ENCODE measurements at regions not wholly inside any gene's neighbourhood (a gene's known extent, or its start where the extent isn't known, plus 50 kb on each side); places are given as distances from the start of the nearest gene placed in this dataset.
A peak's percentile ranks its signal among the peaks of the same experiment; 100 is the strongest.

- TF ChIP-seq, protein P1, sequence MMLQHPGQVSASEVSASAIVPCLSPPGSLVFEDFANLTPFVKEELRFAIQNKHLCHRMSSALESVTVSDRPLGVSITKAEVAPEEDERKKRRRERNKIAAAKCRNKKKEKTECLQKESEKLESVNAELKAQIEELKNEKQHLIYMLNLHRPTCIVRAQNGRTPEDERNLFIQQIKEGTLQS (CRISPR knock-in tag; IDR thresholded peaks at IDR 0.05) = peak; percentile 57; the same call in 1 of the 2 replicates
- TF ChIP-seq EP300 (IDR thresholded peaks at IDR 0.05; ENCODE audit: low read depth in 2 of 2, low read length in 2 of 2) (peak in 1 of 2 experiments; percentile 58; a peak in 1 of 4 replicates), EP300 (CRISPR knock-in tag; IDR thresholded peaks at IDR 0.05; ENCODE audit: borderline replicate concordance) (no peak; the same call in 1 of the 2 replicates), ISL2 (CRISPR knock-in tag; IDR thresholded peaks at IDR 0.05) (0 out of 2 replicates have a peak, but pooled peaks have one; percentile 41), BORCS8-MEF2B (CRISPR knock-in tag; IDR thresholded peaks at IDR 0.05) (0 out of 2 replicates have a peak, but pooled peaks have one; percentile 21), NCOA2 (CRISPR knock-in tag; IDR thresholded peaks at IDR 0.05) (peak; percentile 69; the same call in 1 of the 2 replicates), JUN (CRISPR knock-in tag; IDR thresholded peaks at IDR 0.05) (no peak), ZNF547 (CRISPR knock-in tag; IDR thresholded peaks at IDR 0.05) (no peak), ATF1 (CRISPR knock-in tag; IDR thresholded peaks at IDR 0.05) (peak; percentile 24), NR2F2 (IDR thresholded peaks at IDR 0.05; ENCODE audit: borderline replicate concordance, low read depth) (0 out of 2 replicates have a peak, but pooled peaks have one; percentile 23), MED13 (CRISPR knock-in tag; IDR thresholded peaks at IDR 0.05) (0 out of 2 replicates have a peak, but pooled peaks have one; percentile 61), KAT7 (CRISPR knock-in tag; IDR thresholded peaks at IDR 0.05; ENCODE audit: borderline replicate concordance) (no peak), SOX13 (IDR thresholded peaks at IDR 0.05) (no peak), SOX13 (CRISPR knock-in tag; conservative IDR thresholded peaks at IDR 0.05 in 1 of 2, IDR thresholded peaks at IDR 0.05 in 1 of 2) (peak in 1 of 2 experiments; percentile 53; a peak in 2 of 4 replicates), REPIN1 (CRISPR knock-in tag; IDR thresholded peaks at IDR 0.05; ENCODE audit: borderline replicate concordance, low read depth) (peak; percentile 41; the same call in 1 of the 2 replicates), HNF4A (CRISPR knock-in tag; IDR thresholded peaks at IDR 0.05) (peak; percentile 41; the same call in 1 of the 2 replicates), ZNF776 (CRISPR knock-in tag; IDR thresholded peaks at IDR 0.05) (no peak), FOXA1 (IDR thresholded peaks at IDR 0.05) (no peak), FOXA1 (CRISPR knock-in tag; IDR thresholded peaks at IDR 0.05) (peak; percentile 64), ZNF720 (CRISPR knock-in tag; IDR thresholded peaks at IDR 0.05) (no peak), ZNF296 (CRISPR knock-in tag; conservative IDR thresholded peaks at IDR 0.05) (0 out of 2 replicates have a peak, but pooled peaks have one; percentile 45)
- TF ChIP-seq, protein P2, sequence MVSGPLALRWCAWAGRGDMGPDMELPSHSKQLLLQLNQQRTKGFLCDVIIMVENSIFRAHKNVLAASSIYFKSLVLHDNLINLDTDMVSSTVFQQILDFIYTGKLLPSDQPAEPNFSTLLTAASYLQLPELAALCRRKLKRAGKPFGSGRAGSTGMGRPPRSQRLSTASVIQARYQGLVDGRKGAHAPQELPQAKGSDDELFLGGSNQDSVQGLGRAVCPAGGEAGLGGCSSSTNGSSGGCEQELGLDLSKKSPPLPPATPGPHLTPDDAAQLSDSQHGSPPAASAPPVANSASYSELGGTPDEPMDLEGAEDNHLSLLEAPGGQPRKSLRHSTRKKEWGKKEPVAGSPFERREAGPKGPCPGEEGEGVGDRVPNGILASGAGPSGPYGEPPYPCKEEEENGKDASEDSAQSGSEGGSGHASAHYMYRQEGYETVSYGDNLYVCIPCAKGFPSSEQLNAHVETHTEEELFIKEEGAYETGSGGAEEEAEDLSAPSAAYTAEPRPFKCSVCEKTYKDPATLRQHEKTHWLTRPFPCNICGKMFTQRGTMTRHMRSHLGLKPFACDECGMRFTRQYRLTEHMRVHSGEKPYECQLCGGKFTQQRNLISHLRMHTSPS (CRISPR knock-in tag; IDR thresholded peaks at IDR 0.05; ENCODE audit: low read depth) = peak; percentile 71; the same call in 1 of the 2 replicates
- TF ChIP-seq, protein P3, sequence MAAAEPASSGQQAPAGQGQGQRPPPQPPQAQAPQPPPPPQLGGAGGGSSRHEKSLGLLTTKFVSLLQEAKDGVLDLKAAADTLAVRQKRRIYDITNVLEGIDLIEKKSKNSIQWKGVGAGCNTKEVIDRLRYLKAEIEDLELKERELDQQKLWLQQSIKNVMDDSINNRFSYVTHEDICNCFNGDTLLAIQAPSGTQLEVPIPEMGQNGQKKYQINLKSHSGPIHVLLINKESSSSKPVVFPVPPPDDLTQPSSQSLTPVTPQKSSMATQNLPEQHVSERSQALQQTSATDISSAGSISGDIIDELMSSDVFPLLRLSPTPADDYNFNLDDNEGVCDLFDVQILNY (CRISPR knock-in tag; conservative IDR thresholded peaks at IDR 0.05) = 0 out of 2 replicates have a peak, but pooled peaks have one; percentile 22
- TF ChIP-seq, protein P4, sequence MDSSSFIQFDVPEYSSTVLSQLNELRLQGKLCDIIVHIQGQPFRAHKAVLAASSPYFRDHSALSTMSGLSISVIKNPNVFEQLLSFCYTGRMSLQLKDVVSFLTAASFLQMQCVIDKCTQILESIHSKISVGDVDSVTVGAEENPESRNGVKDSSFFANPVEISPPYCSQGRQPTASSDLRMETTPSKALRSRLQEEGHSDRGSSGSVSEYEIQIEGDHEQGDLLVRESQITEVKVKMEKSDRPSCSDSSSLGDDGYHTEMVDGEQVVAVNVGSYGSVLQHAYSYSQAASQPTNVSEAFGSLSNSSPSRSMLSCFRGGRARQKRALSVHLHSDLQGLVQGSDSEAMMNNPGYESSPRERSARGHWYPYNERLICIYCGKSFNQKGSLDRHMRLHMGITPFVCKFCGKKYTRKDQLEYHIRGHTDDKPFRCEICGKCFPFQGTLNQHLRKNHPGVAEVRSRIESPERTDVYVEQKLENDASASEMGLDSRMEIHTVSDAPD (CRISPR knock-in tag; IDR thresholded peaks at IDR 0.05) = peak; percentile 83
- TF ChIP-seq, protein P5, sequence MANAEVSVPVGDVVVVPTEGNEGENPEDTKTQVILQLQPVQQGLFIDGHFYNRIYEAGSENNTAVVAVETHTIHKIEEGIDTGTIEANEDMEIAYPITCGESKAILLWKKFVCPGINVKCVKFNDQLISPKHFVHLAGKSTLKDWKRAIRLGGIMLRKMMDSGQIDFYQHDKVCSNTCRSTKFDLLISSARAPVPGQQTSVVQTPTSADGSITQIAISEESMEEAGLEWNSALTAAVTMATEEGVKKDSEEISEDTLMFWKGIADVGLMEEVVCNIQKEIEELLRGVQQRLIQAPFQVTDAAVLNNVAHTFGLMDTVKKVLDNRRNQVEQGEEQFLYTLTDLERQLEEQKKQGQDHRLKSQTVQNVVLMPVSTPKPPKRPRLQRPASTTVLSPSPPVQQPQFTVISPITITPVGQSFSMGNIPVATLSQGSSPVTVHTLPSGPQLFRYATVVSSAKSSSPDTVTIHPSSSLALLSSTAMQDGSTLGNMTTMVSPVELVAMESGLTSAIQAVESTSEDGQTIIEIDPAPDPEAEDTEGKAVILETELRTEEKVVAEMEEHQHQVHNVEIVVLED (CRISPR knock-in tag; IDR thresholded peaks at IDR 0.05; ENCODE audit: borderline replicate concordance) = no peak
Observed at GRCh38 chr1:43044572-43045361, 86.1 kb upstream of the SLC2A1 start (continued).

All from HepG2 (cell line).